Liver (tissue), 3 donors: ENCODE measurements at regions not wholly inside any gene's neighbourhood (a gene's known extent, or its start where the extent isn't known, plus 50 kb on each side); places are given as distances from the start of the nearest gene placed in this dataset.

Experiments used
- CTCF ChIP-seq: fragments of 150-350 bp; IDR thresholded peaks from 2 replicates; pipeline ENCODE4 v1.5.1; 2017; ENCODE audit warnings: improper control_type of control experiment, low read depth, low read length; ENCODE audit not compliant: missing input control
- RAD21 ChIP-seq, 2 donors: IDR thresholded peaks; 2 replicates each; pipeline ENCODE4 v1.6.1; 2016; ENCODE audit warnings: antibody characterized with exemption in 2 of 2, mild to moderate bottlenecking in 2 of 2
- donor health status: healthy.
- donor health status: healthy.

- TF ChIP-seq CTCF (no peak), RAD21 (IDR thresholded peaks at IDR 0.05) (no peak)
Measured at GRCh38 chr11:135046986-135047385, 634.9 kb upstream of the B3GAT1 start.
